ENCODE measurements at regions not wholly inside any gene's neighbourhood (a gene's known extent, or its start where the extent isn't known, plus 50 kb on each side); places are given as distances from the start of the nearest gene placed in this dataset.

DNA sequence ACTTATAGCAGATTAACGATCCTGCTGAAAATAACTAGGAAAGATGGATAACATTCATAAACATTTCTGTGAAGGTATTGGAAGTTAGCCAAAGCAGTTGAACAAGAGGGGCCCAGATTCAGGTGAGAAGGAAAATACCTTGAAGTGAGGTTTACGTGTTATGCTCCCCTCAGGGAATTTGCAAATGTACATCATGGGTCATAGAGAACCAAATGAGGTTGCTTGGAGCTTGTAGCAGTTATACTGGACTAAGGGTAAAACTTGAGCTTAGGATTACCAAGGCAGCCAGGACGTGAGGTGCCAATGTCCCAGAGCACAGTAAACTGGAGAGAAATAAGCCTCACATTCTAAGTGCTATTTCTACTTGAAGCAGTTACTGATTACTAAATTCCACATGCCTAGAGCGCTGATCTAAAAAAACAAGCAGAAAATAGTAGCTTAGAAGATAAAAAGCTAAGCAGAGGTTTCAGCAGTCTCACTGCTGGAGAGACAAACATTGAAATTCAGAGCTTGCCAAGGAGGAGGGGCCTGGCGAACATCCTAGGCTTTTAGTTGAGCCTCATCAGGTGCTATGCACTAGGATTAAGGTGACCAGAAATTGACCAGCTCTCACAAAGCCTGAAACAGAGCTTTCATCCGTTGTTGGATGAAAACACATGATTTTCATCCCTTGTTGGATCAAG lies 136.7 kb upstream of the FAM20A start:
- DNase-seq, result no peak

DNA sequence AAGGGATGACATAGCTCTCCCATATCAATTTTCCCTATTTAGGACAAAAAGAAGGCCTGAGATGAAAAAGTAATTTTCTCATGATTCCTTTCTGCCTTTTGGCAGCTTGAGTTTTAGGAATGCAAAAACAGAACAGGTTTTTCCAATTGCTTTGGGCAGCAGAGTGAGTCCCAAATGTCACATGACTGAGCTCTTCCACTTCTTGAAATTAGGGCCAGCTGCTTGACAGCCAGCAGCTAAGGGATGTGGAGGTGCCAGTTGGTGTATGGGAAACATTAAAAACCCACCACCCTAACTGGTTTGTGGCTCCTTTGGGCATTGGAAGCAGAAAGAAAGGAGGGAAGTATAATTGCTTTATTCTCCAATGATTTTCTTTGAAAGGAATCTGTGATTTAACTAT lies 133.8 kb upstream of the FAM20A start:
- DNase-seq, result no peak

DNA sequence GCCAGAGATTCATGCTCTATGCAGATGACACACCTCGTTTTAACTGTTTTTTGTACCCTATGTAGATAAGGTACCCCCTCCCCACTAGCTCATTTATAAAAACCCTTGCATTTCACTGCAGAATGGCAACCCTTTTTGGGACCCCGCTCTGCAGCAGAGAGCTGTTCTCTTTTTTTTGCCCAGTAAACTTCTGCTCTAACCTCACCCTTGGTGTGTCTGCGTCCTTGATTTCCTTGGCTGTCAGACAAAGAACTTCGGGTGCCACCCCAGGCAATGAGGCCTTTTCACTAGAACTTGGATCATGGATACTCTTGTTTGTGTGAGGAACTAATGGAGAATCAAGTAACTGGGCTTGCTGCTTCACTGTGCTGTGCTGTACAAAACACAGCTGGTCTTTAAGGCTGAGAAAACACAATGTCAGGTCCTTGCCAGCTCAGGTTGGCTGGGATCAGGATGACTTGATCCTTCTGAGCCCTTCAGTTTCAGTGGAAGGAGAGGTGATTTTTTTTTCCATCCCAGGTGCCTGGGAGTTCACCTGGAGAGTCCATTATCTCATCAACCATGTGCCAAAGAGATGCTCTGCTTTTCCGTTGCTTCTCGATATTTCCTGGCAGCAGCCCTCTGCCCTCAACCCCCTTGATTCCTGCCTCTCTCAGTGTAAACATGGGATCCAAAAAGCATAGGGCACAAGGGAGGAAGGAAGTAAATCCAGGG lies 133.2 kb upstream of the FAM20A start:
- DNase-seq, result no peak

DNA sequence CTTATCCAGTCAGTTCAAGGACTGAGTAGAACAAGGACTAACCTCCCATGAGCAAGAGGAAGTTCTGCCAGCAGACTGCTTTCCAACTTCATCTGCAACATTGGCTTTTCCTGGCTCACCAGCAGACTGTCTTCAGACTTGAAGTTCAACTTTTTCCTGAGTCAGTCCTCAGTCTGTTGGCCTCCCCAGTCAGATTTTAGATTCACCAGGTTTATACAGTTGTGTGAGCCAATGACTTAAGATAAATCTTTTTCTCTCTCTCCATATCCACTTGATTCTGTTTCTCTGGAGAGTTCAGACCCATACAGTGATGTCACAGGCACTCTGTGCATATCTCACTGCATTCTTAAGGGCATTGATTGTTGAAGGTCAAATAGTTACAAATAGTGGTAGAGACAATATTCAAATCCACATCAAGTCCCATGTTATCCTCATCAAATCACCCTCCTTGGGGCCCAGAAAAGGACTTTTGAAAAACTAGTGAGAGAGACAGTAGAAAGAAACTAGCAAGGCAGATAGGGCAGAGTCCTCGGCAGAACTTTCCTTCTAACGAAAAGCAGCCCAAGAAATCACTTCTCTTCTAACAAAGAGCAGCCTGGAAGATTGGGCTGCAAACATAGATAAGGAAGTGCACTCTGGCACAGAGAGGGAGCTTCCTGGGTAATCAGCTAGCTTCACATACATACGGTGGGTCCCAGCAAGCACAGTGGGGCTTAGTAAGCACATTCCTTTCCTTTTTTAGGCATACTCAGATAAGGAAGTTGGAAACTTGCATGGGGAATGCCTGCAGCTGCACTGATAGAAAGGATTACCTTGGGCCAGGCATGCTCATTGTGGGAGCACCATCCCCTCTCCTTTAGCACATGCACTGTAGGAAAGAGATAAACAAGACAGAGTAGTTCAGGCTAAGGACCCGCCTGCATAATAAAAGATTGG lies 132.3 kb upstream of the FAM20A start:
- no peak for DNase-seq

DNA sequence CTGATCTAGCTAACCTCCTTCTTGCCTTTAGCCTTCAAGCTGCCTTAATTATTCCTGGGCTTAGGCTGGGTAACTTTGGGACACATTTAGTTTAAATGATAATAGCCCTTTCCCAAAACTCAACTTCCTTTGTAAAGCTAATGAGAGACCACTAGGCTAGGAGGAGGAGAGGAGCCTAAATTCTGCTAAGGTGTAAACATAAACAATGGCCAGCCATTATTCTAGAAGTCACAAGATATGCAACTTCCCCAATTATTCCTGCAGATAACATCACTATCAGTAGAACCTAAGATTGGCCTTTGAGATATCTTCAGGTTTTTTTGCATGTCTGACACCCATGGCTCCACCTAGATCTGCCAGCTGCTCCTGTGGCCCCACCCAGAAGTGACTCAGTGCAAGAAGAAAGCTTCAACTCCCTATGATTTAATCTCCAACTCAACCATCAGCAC lies 131.2 kb upstream of the FAM20A start:
- DNase-seq, result no peak

DNA sequence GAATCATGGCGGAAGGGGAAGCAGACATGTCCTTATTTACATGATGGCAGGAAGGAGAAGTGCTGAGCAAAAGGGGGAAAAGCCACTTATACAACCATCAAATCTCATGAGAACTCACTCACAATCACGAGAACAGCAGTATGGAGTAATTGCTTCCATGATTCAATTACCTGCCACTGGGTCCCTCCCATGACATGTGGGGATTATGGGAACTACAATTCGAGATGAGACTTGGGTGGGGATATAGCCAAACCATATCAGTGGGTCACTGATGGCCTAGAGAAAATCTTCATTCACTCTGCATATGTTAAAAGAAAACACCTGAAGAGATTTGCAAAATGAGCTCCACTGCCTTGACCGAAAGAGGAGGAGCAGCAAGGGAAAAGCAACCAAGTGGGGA lies 130.3 kb upstream of the FAM20A start:
- DNase-seq, result no peak

DNA sequence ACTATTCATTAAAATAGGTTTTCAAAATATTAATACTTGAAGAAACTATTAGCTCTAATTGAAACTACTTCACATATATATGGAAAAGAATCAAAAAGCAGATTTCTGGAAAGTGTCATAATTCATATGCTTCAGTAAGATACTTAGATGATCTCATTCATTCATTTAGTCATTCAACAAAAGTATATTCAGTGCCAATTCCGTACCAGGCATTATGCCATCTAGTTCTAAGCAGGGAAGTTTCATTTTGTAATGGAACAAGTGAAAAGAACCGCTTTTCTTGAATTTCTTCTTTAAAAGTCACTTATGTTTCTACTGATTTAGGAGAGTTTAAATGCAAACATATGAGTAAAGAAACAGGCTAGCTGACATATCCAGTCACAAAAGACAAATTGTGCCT lies 118.3 kb upstream of the FAM20A start:
- DNase-seq, result no peak

DNA sequence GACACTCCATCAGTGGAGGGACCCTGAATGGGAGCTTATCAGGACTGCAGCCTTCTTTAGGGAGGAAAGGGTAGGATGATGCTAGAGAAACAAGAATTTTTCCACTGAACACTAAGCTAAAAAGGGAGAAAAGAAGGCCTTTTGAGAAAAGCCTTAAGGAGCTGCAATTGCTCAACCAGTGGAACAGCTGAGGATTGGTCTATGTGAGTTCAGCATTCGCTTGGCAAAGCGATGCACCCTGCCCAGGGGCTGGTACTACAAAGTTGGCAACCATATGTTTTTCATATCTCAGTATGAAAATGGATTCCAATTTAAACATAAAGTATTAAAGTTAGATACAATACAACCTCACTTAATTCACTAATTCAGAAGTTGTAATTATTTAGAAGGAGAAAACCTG lies 117.8 kb upstream of the FAM20A start:
- DNase-seq, result no peak

DNA sequence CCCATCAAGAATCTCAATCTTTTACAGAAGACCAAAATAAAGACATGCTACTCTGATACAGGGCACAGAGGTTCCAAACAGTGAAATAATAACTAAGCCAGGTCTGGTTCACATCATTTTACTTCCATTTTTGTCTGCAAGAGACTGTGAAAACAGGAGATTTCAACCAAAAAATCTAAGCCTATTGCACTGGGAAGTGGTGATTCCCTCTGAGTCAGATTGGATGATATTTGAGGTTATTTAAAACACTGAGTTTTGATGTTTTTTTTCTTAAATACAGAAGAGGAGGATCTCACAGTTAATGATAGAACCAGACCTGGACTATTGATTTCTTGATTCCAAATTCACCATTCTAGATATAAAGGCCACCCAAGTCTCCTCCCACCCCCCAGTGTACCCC lies 117.3 kb upstream of the FAM20A start:
- DNase-seq, result no peak

DNA sequence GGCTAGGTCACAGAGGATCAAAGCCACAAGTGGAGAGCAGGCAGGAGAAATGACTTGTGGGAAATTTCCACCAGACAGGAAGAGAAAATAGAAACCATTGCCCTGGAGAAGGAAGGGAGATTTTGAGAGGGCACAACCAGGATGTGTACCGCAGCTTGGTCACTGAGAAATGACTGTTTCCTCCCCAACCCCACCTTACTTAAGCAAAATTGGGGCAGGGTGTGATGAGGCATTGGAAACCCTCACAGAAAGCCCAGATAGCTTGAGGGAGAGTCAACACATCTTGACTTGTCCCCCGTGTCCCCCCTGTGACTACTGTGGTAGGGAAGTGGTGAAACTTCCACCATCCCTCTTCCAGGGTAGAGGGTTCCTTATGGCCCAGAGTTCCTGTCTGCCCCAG lies 113.5 kb upstream of the FAM20A start:
- no peak for DNase-seq

DNA sequence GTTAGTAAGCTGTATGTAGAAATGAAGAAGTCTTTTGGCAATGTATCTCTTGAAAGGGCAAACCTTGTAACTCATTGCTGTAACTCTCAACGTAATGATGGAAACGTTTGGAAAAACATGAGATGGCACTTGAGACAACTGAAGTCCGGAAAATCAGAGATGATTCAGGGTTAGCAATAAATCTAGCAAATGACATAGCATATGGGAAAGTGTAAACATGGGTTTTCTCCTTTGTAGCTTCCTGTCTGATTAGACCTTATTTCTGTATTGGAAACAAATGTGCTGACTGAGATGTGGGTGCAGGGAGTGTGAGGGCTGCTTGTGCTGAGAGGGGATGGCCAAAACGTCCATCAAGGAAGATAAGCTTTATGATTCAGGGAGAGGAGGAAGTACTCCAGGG lies 110.7 kb upstream of the FAM20A start:
- no peak for DNase-seq

DNA sequence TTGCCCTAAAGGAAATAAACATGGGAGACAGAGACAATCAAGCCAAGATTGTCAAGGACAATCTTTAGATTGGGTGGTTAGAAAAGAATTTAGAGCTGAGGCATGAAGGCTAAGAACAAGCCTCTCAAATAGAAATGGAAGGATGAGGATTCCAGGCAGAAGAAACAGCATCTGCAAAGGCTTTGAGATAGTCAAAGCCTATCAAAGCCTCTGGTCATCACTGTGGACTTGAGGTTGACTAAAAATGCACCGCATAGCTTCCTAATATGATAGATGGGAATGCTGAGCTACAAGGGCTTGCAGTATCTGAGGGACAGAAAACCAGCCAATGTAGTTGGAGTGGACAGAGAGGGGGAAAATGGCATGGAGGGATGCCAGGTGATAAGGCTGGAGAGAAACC lies 109.8 kb upstream of the FAM20A start:
- no peak for DNase-seq

DNA sequence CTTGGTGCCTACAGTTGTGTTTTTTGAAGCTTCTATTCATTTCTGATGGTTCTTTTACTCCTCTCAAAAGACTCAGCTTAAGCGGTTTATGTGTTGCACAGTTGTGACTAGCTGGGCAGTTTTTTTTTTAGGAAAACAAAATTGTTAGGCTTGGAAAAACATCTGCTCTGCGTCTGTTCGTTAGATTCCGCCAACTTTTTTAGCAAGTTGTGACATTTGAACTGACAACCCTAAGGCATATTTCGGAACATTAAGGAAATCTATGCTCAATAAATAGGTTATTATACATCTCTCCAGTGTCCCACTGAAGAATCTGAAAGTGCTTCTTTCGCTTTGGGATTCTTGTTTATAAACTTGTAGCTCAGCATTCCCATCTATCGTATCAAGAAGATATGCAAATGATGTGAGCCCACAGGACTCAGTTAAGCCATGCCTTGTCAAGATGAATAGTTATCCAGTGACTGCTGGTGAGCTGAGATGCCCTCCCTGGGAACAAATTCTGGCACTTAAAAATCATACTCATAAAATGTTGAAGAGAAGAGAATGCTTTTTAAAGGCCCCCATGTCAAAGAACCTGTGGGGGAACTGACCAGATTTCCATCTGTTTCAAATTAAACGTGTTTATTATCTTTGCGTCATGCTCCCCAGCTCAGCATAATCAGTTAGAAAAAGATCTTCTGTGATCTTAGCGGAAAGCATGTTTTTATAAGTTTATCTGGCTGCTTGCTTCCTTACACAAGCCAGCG lies 109.0 kb upstream of the FAM20A start:
- DNase-seq, result no peak

DNA sequence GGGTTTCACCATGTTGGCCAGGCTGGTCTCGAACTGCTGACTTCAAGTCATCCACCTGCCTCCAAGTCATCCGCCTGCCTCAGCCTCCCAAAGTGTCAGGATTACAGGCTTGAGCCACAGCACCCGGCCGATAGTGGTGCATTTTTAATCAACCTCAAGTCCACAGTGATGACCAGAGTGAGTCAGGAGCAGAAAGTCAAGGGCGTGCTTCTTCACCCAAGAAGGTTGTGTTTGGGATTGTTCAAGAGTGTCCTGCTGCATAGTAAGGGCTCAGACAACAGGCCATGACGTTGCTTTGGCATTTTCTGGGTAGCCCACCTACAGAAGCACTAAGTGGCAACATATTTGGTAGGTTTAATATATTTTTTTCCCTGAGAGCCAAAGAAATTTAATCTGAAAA lies 108.3 kb upstream of the FAM20A start:
- DNase-seq, result no peak

DNA sequence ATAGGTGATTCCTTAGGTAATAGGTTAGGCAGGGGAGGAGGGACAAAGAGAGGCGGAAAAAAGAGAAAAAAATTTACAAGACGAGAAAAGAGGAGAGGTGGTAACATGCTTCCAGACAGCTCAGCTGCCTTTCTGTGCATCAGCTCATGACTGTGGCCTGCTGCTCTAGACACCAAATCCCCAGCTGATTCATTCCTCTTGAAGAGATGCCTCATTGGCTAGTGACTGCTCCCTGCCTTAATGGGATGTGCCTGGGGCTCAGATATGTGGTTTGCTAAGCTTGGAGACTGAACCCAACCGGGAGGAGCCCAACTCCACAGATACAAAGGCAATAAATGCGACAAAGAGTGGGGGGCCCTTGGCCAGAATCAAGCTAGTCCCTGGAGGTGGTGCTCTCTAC lies 105.9 kb upstream of the FAM20A start:
- DNase-seq, result no peak

DNA sequence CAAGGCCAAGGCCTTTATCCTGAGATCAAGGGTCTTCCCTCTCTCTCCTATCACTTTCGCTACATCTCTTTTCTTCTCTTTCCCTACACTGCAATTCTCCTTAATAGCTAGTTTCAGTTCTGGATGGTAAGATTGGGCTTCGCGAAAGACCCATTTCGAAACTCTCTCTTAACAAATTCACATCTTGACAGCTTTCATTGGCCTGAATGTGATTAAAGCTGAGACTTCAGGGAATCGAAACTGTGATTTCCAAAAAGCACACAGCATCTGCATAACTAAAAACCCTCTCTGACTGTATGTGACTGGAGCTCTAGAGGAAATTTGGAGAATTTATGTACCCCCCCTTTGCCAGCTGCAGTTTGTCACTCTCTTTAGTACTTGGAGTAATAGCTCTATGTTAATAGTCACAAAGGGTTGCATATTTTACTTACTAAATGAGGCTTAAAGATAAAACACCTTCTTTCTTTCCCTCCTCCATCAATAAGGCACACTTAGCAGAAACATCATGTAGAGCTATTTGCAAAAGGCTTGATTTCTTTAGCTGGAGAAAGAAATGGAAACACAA lies 105.3 kb upstream of the FAM20A start:
- no peak for DNase-seq

DNA sequence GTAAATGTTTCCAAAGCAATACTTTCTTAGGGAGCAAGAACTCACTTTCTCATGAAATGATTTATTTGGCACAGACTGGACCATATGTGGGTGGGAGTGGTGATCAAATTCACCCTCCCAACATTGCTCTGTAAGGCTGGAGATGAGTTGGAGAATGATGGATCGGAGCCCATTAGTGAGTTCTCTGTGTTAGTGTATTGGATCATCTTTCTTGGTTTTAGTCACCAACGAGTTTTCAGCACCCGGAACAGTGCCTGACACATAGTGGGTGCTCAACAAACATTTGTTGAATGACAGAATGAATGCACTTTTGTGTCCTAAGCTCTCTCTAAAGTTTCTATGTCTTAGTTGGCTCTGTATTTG lies 104.5 kb upstream of the FAM20A start:
- no peak for DNase-seq

DNA sequence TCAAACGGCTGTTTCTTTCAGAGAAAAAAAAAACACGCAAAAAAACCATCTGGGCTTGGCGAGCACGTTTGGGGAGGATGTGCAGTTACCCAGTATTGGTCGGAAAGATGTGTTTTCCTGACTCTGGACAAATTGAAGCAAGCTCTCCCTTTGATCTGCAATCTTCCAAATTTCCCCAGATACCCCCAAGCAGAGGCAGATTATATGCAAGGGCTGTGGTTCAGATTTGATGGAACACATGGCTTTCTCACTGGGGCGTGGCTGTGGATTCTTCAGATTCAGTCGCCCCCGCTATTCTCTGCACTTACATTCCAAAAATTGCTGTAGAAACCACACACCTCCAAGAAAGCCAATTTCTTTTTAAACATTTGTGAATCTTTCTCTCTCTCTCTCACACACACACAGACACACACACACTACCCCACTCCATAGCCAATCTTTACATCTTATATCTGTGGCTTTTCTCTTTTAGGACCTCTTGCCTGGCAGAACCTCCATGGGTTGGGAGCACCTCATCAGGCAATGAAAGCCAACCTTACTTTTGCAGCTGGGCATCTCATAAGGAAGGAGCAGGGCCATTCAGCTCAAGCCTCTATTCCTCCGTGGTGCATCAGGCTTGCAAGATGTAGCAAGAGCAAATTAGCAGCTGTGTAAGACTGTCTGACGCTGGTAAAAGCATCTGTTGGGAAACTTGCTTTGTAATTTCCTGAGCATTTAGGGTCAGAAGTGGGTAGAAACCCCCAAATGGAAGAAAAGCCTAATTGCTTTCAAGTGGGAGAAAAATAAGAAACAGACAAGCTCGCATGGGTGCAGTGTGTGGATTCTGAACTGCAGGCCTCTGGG lies 103.9 kb upstream of the FAM20A start:
- no peak for DNase-seq

DNA sequence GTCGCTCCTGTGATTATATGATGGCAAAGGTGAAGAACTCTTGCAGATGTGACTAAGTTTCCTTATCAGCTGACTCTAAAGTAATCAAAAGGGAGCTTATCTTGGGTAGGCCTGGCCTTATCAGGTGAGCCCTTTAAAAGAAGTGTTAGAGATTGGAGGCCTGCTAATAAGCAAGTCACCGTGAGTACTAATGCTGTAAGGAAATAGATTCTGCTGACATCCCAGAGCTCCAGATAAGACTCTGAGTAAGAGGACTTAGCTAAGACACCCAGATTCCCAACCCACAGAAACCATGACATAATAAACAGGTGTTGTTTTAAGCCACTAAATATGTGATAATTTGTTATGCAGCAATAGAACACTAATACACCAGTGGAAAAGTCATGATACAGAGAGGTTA lies 99.9 kb upstream of the FAM20A start:
- DNase-seq, result no peak

DNA sequence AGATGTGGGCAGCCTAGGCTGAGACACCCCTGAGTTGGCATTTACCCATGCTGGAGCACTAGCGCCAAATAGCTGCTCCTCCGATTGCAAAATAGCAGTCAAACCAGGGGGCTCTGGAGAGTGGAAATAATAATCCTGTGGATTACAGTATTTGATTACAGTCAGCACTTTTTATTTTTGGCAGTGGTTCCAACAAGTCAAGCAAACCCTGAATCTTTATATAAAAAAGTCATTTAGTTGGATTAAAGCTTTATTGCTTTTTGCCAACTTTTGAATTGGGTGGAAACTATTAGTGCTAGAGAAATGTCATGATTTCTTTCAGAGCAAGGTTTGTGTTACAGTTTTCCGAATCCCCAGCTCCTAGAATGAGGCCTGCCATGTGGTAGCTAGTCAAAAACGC lies 99.3 kb upstream of the FAM20A start:
- DNase-seq, result no peak

DNA sequence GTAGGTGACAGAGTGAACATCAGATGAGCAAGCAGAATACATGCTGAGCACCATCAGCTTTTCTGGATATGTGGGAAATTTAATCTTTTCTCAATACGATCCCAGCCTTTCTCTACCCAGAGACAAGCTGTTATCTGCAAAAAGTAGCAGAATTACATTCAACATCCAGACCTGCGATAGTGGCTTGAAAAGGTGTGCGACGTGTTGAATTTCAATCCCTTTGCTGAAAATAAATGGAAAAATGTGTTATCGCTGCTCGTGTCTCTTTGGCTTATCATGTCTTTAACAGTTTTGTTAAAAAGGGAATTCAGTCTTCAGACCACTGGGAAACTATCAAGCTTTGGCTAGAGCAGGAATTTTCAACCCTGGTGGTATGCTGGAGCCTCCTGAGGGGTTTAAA lies 98.8 kb upstream of the FAM20A start:
- DNase-seq, result no peak

DNA sequence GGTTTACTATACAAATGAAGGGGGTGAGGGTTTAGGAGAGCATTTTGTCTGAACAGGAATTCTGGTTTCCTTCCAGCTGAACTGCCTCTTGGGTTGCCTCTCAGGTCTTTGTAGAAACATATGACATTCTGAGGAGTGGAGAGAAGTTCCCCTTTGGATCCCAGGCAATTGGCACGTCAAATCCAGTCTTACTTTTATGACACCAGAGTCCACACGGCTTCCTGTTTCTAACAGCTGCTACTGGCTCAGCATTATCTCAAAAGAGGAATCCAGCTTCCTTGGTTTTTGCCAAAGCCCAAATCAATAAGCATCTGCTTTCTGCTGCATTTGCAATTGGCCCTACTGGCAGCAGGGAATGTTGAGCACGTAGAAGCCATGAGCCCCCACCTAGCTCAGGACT lies 97.6 kb upstream of the FAM20A start:
- no peak for DNase-seq

Measured in COR-L47 (cell line).